BLaER1 (cell line): ENCODE measurements at regions not wholly inside any gene's neighbourhood (a gene's known extent, or its start where the extent isn't known, plus 50 kb on each side); places are given as distances from the start of the nearest gene placed in this dataset.

Experiments used
- H3K27ac ChIP-seq: shearing (Covaris generic); formaldehyde crosslinking; 2 replicates; pipeline ENCODE4 v1.8.1; 2022
- H3K27me3 ChIP-seq: shearing (Covaris generic); formaldehyde crosslinking; 2 replicates; pipeline ENCODE4 v1.8.1; 2022
- H3K36me3 ChIP-seq: shearing (Covaris generic); formaldehyde crosslinking; 2 replicates; pipeline ENCODE4 v1.8.1; 2022
- H3K4me1 ChIP-seq: shearing (Covaris generic); formaldehyde crosslinking; 2 replicates; pipeline ENCODE4 v1.8.1; 2022
- H3K4me2 ChIP-seq: shearing (Covaris generic); formaldehyde crosslinking; 2 replicates; pipeline ENCODE4 v1.8.1; 2022
- H3K4me3 ChIP-seq: shearing (Covaris generic); formaldehyde crosslinking; 2 replicates; pipeline ENCODE4 v1.8.1; 2022
- H3K9ac ChIP-seq: shearing (Covaris generic); formaldehyde crosslinking; 2 replicates; pipeline ENCODE4 v1.8.1; 2022
- H3K9me3 ChIP-seq: shearing (Covaris generic); formaldehyde crosslinking; 2 replicates; pipeline ENCODE4 v1.8.1; 2022
- H4K20me1 ChIP-seq: shearing (Covaris generic); formaldehyde crosslinking; 2 replicates; pipeline ENCODE4 v1.8.1; 2022
- Cebpa-rat ChIP-seq: shearing (Covaris generic); IDR thresholded peaks from 2 replicates; pipeline ENCODE4 v1.8.1; 2022

DNA sequence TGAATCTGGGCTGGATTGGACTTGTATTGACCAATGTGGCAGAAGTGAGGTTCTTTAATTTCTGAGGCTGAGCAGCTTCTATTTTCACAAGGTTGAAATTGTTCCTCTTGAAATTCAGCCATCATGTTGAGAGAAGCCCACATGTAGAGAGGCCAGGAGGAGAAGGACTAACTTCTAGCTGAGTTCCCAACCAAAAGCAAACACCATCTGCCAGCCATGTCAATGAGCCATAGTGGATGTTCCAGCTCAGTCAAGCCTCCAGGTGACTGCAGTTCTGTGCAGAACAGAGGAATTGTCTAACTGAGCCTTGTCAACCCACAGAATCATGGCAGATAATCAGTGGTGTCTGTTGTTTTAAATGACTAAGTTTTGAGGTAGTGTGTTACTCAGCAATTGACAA, 110.6 kb upstream of the ACVR1 start:
- H3K9me3 ChIP-seq: 0 out of 2 replicates have a peak, but pooled peaks cover 2% of the 10 kb centered on the region
- no peak overlapping the region for H3K9ac ChIP-seq
- no peak overlapping the region for H3K27ac ChIP-seq
- no peak for TF ChIP-seq Cebpa-rat
- no peaks in the 10 kb centered on the region for H3K4me1 ChIP-seq
- H3K36me3 ChIP-seq: no peaks in the 10 kb centered on the region
- no peaks in the 10 kb centered on the region for H4K20me1 ChIP-seq
- H3K4me2 ChIP-seq: no peak overlapping the region
- H3K4me3 ChIP-seq: no peak overlapping the region
- H3K27me3 ChIP-seq: no peaks in the 10 kb centered on the region

DNA sequence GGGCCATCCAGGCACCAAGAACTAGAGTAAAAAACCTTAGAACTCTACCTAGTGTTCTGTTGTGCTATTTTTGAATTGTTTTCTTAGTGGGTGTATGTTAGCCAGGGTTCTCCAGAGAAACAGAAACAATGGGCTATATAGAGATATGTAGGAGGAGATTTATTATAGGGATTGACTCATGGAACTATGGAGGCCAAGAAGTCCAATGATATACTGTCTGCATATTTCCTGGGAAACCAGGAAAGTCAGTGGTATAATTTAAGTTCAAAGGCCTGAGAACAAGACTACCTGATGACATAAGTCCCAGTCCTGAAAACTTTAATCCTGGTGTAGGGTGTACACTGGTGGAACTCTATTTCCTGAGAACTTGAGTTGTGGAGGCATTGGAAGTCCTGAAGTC, 108.7 kb upstream of the ACVR1 start:
- no peaks in the 10 kb centered on the region for H3K36me3 ChIP-seq
- H3K4me2 ChIP-seq: no peak overlapping the region
- H3K27ac ChIP-seq: no peak overlapping the region
- peaks cover 21% of the 10 kb centered on the region for H3K9me3 ChIP-seq
- H3K9ac ChIP-seq: no peak overlapping the region
- H3K4me1 ChIP-seq: no peaks in the 10 kb centered on the region
- no peak for TF ChIP-seq Cebpa-rat
- no peak overlapping the region for H3K4me3 ChIP-seq
- H3K27me3 ChIP-seq: no peaks in the 10 kb centered on the region
- H4K20me1 ChIP-seq: no peaks in the 10 kb centered on the region

DNA sequence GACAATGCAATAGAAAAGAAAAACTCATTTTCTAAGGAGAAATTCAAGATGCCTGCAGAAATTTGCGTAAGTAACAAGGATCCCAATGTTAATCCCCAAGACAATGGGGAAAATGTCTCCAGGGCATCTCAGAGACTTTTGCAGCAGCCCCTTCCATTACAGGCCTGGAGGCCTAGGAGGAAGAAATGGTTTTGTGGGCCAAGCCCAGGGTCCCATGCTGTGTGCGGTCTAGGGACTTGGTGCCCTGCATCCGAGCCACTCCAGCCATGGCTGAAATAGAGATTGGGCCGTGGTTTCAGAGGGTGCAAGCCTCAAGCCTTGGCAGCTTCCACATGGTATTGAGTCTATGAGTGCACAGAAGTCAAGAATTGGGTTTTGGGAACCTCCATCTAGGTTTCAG, 103.9 kb upstream of the ACVR1 start:
- no peak overlapping the region for H3K9ac ChIP-seq
- H3K4me3 ChIP-seq: no peak overlapping the region
- no peaks in the 10 kb centered on the region for H3K36me3 ChIP-seq
- no peak for TF ChIP-seq Cebpa-rat
- peaks cover 30% of the 10 kb centered on the region for H3K9me3 ChIP-seq
- H3K27ac ChIP-seq: no peak overlapping the region
- no peaks in the 10 kb centered on the region for H3K27me3 ChIP-seq
- H3K4me1 ChIP-seq: no peaks in the 10 kb centered on the region
- no peaks in the 10 kb centered on the region for H4K20me1 ChIP-seq
- no peak overlapping the region for H3K4me2 ChIP-seq

DNA sequence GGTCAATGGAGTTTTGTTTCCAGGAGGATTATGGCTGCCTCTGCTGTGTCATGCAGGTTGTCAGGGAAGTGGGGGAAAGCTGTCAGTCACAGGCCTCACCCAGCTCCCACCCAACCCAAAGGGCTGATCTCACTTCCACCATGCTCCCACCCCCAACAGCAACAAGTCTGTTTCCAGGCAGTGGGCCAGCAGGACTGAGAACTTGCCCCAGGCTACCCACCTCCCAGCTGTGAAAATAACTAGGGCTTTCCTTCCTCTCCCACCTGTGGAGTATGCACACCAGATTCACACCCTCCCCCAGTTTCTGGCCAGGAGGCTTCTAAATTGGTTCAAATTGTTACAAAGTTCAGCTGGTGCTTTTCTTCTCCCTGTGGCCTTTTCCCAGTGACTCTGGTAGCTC, 95.6 kb upstream of the ACVR1 start:
- Histone ChIP-seq H3K4me3 (no peak overlapping the region), H3K27ac (no peak overlapping the region), H3K9me3 (peaks cover 5% of the 10 kb centered on the region; the same call in 1 of the 2 replicates), H3K4me2 (no peak overlapping the region), H3K4me1 (no peaks in the 10 kb centered on the region), H3K9ac (no peak overlapping the region), H3K36me3 (no peaks in the 10 kb centered on the region), H4K20me1 (no peaks in the 10 kb centered on the region), H3K27me3 (no peaks in the 10 kb centered on the region)
- TF ChIP-seq Cebpa-rat: no peak

DNA sequence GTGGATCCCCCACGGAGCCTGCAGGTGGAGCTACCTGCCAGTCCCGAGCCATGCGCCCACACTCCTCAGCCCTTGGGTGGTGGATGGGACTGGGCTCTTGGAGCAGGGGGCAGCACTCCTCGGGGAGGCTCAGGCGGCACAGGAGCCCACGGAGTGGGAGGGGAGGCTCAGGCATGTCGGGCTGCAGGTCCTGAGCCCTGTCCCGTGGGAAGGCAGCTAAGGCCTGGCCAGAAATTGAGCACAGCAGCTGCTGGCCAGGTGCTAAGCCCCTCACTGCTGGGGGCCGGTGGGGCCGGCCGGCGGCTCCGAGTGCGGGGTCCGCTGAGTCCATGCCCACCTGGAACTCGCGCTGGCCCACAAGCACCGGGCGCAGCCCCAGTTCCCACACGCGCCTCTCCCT, 91.7 kb upstream of the ACVR1 start:
- H3K9ac ChIP-seq: no peak overlapping the region
- no peaks in the 10 kb centered on the region for H3K27me3 ChIP-seq
- H3K9me3 ChIP-seq: peaks cover 5% of the 10 kb centered on the region; the same call in 1 of the 2 replicates
- H3K4me1 ChIP-seq: no peaks in the 10 kb centered on the region
- no peak overlapping the region for H3K4me2 ChIP-seq
- no peaks in the 10 kb centered on the region for H3K36me3 ChIP-seq
- H3K4me3 ChIP-seq: no peak overlapping the region
- H4K20me1 ChIP-seq: no peaks in the 10 kb centered on the region
- no peak overlapping the region for H3K27ac ChIP-seq
- TF ChIP-seq Cebpa-rat: no peak

DNA sequence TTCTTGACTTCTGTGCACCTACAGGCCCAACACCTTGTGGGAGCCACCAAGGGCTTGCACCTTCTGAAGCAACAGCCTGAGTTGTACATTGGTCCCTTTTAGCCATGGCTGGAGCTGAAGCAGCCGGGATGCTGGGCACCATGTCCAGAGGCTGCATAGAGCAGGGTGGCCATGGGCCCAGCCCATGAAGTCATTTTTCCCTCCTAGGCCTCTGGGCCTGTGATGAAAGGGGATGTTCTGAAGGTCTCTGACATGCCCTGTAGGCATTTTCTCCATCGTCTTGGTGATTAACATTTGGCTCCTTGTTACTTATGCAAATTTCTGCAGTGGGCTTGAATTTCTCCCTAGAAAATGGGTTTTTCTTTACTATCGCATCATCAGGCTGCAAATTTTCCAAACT, 83.1 kb upstream of the ACVR1 start:
- Histone ChIP-seq H4K20me1 (no peaks in the 10 kb centered on the region), H3K27me3 (no peaks in the 10 kb centered on the region), H3K36me3 (no peaks in the 10 kb centered on the region), H3K9ac (no peak overlapping the region), H3K9me3 (peaks cover 42% of the 10 kb centered on the region), H3K27ac (no peak overlapping the region), H3K4me1 (no peaks in the 10 kb centered on the region), H3K4me2 (no peak overlapping the region), H3K4me3 (no peak overlapping the region)
- no peak for TF ChIP-seq Cebpa-rat

DNA sequence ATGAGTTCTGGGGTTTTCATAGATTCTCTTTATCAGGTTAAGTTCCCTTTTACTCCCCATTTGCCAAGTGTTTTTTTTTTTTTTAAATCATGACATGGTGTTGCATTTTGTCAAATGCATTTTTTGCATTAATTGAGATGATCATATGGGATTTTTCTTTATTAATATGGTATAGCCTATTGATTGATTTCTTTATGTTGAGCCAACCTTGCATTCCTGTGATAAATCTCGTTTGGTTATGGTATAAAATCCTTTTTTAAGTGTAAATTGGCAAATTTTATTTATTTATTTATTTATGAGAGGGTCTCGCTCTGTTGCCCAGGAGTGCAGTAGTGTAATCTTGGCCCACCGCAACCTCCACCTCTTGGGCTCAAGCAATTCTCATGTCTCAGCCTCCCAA, 81.5 kb upstream of the ACVR1 start:
- H4K20me1 ChIP-seq: no peaks in the 10 kb centered on the region
- no peak for TF ChIP-seq Cebpa-rat
- H3K4me1 ChIP-seq: no peaks in the 10 kb centered on the region
- peaks cover 42% of the 10 kb centered on the region for H3K9me3 ChIP-seq
- no peak overlapping the region for H3K4me3 ChIP-seq
- H3K4me2 ChIP-seq: no peak overlapping the region
- H3K36me3 ChIP-seq: no peaks in the 10 kb centered on the region
- H3K27me3 ChIP-seq: no peaks in the 10 kb centered on the region
- H3K9ac ChIP-seq: no peak overlapping the region
- no peak overlapping the region for H3K27ac ChIP-seq

DNA sequence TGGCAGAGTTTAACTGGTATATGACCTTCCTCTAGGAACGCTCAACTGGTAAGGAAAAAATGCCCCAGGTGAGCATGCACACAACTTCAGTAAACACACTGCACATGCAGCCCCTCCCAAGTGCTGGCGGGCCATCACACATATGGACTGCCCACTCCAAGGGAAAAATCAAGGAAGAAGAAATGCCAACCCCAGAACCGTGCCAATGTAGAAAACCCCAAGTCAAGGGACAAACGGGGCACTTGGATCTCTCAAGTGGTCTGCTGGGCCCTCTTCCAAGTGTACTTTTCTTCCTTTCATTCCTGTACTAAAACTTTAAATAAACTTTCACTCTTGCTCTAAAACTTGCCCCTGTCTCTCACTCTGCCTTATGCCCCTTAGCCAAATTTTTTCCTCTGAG, 76.4 kb upstream of the ACVR1 start:
- H3K27me3 ChIP-seq: no peaks in the 10 kb centered on the region
- H4K20me1 ChIP-seq: no peaks in the 10 kb centered on the region
- H3K27ac ChIP-seq: no peak overlapping the region
- no peaks in the 10 kb centered on the region for H3K4me1 ChIP-seq
- no peak overlapping the region for H3K9ac ChIP-seq
- no peak overlapping the region for H3K4me3 ChIP-seq
- no peaks in the 10 kb centered on the region for H3K36me3 ChIP-seq
- no peak for TF ChIP-seq Cebpa-rat
- no peak overlapping the region for H3K4me2 ChIP-seq
- H3K9me3 ChIP-seq: peaks cover 23% of the 10 kb centered on the region

DNA sequence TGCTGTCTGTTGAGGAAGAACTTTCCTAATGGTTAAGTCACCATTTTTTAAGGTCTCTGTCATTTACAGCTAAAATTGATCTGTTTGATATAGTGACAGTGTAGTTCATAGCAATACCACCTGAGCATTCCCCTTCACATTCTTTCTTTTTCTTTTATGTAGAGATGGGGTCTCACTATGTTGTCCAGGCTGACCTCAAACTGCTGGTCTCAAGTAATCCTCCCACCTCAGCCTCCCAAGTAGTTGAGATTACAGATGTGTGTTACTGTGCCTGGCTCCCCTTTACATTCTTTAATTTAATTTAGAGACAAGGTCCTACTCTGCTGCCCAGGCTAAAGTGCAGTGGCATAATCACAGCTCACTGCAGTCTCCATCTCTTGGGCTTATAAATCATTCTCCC, 72.7 kb upstream of the ACVR1 start:
- H4K20me1 ChIP-seq: no peaks in the 10 kb centered on the region
- H3K4me3 ChIP-seq: no peak overlapping the region
- H3K27me3 ChIP-seq: no peaks in the 10 kb centered on the region
- H3K27ac ChIP-seq: no peak overlapping the region
- H3K9ac ChIP-seq: no peak overlapping the region
- no peak for TF ChIP-seq Cebpa-rat
- no peak overlapping the region for H3K4me2 ChIP-seq
- H3K36me3 ChIP-seq: no peaks in the 10 kb centered on the region
- no peaks in the 10 kb centered on the region for H3K4me1 ChIP-seq
- no peaks in the 10 kb centered on the region for H3K9me3 ChIP-seq

DNA sequence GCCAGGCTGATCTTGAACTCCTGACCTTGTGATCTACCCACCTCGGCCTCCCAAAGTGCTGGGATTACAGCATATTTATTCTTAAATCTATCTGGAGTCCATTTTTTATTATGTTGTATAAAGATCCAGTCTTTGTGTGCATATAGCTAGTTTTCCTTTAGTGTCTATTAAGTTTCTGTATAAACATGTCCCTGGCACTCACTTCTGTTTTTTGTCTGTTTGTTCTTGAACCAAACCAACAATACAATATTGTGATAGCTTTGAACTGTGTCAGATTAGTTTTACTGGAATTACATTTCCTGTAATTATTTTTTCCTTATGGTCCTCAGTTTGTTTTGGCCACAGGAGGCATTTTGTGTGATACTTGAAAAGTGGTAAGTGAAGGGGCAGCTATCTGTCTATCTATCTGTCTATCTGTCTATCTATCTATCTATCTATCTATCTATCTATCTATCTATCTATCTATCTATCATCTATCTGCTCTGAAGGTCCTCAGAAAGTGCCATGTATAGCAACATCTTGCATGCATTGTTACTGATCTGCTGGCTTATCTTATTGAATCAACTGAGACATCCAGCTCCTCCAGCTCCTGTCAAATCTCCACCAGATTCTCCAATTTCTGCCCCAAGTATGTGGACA, 70.9 kb upstream of the ACVR1 start:
- no peak overlapping the region for H3K9ac ChIP-seq
- TF ChIP-seq Cebpa-rat: no peak
- H3K27me3 ChIP-seq: no peaks in the 10 kb centered on the region
- H4K20me1 ChIP-seq: no peaks in the 10 kb centered on the region
- H3K4me2 ChIP-seq: no peak overlapping the region
- no peaks in the 10 kb centered on the region for H3K9me3 ChIP-seq
- no peak overlapping the region for H3K27ac ChIP-seq
- H3K4me1 ChIP-seq: no peaks in the 10 kb centered on the region
- H3K4me3 ChIP-seq: no peak overlapping the region
- H3K36me3 ChIP-seq: no peaks in the 10 kb centered on the region

DNA sequence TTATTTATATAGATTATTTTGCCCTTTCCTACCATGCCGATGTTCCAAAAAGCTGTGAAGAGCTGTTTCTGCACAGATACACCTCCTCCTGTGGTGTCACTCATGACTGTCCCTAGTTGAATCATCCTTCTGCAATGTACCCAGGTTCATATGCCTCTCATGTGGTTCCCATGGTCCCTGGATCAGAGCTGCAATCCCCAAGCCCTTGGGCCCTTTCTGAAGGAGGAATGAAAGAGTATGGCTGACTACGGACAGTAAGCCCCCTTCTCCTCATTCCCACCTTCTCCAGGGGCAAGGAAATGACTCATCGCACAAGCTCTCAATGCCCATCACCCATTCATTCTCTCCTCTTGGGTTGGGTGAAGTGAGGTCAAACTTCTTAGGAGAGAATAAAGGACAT, 63.9 kb upstream of the ACVR1 start:
- H3K4me2 ChIP-seq: no peak overlapping the region
- H3K27ac ChIP-seq: no peak overlapping the region
- H3K4me3 ChIP-seq: no peak overlapping the region
- no peaks in the 10 kb centered on the region for H3K36me3 ChIP-seq
- TF ChIP-seq Cebpa-rat: no peak
- no peaks in the 10 kb centered on the region for H4K20me1 ChIP-seq
- no peaks in the 10 kb centered on the region for H3K27me3 ChIP-seq
- no peaks in the 10 kb centered on the region for H3K9me3 ChIP-seq
- no peak overlapping the region for H3K9ac ChIP-seq
- no peaks in the 10 kb centered on the region for H3K4me1 ChIP-seq
